Peyer's patch (tissue), 4 donors: ENCODE measurements at regions not wholly inside any gene's neighbourhood (a gene's known extent, or its start where the extent isn't known, plus 50 kb on each side); places are given as distances from the start of the nearest gene placed in this dataset.
"Not testable (repeated sequence)": the region's sequence is repeated elsewhere in the genome, so short reads cannot be mapped to it uniquely, and the experiment has no call there.

ENCODE experiments used
- POLR2A ChIP-seq, 2 donors: fragments of 450-650 bp; IDR thresholded peaks; one replicate each; pipeline ENCODE4 v1.5.1; 2017; ENCODE audit warnings: antibody characterized with exemption in 2 of 2, mild to moderate bottlenecking in 2 of 2, moderate library complexity in 2 of 2
- TF ChIP-seq, protein P1 (sequence below), 6 experiments: fragments of 450-650 bp in 4 of 6; fragments of 200-600 bp in 2 of 6; sonication (generic) in 1 of 6; IDR thresholded peaks; one replicate each; pipeline ENCODE4 v1.5.1; 2017 to 2019; ENCODE audit warnings: antibody characterized with exemption in 6 of 6, mild to moderate bottlenecking in 3 of 6, moderate library complexity in 1 of 6

DNA sequence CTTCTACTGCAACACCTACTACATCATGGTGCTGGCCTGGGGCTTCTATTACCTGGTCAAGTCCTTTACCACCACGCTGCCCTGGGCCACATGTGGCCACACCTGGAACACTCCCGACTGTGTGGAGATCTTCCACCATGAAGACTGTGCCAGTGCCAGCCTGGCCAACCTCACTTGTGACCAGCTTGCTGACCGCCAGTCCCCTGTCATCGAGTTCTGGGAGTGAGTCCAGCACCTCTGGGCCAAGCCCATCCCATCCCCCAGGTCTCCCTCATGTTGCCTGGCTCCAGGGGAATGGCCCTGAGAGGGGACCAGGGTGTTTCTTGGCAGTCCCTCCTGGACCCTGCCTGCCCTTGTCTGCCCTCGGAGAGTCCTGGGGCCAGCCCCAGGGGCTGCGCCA, 519.4 kb downstream of the TP53TG3F start:
- TF ChIP-seq, protein P1, sequence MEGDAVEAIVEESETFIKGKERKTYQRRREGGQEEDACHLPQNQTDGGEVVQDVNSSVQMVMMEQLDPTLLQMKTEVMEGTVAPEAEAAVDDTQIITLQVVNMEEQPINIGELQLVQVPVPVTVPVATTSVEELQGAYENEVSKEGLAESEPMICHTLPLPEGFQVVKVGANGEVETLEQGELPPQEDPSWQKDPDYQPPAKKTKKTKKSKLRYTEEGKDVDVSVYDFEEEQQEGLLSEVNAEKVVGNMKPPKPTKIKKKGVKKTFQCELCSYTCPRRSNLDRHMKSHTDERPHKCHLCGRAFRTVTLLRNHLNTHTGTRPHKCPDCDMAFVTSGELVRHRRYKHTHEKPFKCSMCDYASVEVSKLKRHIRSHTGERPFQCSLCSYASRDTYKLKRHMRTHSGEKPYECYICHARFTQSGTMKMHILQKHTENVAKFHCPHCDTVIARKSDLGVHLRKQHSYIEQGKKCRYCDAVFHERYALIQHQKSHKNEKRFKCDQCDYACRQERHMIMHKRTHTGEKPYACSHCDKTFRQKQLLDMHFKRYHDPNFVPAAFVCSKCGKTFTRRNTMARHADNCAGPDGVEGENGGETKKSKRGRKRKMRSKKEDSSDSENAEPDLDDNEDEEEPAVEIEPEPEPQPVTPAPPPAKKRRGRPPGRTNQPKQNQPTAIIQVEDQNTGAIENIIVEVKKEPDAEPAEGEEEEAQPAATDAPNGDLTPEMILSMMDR (IDR thresholded peaks at IDR 0.05), result not testable (repeated sequence)
- not testable (repeated sequence) for TF ChIP-seq POLR2A (IDR thresholded peaks at IDR 0.05)
